ENCODE measurements at regions not wholly inside any gene's neighbourhood (a gene's known extent, or its start where the extent isn't known, plus 50 kb on each side); places are given as distances from the start of the nearest gene placed in this dataset.

DNA sequence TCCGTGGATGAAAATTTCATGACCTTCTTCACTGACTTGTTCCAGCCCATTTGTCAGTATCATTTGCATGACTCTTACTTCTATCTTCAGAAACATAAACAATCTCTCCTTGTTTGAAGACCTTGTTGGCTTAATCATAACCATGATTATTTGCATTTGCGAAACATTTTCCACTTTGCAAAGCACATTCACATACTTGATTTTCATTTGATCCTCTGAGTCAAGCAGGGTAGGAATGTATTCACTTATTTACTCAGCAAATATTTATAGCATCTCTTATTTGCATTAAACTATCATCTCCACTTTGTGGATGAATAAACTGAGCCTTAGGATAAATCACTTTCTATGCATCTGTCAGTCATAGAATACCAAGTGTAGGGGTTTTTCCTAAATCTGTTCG is 343.0 kb upstream of the SGCD start:
- DNase-seq (ENCODE audit: low read depth): no peak

DNA sequence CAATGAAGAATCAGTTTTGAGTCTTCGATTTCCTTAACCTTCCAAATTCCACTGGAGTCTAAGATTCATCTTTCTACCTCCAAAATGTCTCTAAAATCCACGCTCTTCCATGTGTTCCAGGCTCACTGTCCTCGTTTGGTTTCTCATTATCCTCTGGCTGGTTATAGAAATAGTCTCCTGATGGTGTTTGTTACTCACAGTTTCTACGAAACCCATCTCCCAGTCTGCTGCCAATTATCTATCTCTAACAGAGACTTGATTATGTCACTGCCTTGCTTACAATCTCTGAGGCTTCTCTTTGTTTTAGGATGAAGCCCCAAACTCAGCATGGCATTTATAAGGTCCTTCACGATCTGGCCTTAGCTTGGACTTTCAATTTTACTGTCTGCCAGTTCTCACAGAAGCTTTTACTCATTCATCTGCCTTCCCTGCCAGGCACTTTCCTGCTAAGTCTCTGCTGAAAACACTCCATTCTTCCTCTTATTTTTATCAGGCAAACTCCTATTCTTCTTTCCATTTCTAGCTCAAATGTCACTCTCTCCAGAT is 339.6 kb upstream of the SGCD start:
- no peak for DNase-seq (ENCODE audit: low read depth)

DNA sequence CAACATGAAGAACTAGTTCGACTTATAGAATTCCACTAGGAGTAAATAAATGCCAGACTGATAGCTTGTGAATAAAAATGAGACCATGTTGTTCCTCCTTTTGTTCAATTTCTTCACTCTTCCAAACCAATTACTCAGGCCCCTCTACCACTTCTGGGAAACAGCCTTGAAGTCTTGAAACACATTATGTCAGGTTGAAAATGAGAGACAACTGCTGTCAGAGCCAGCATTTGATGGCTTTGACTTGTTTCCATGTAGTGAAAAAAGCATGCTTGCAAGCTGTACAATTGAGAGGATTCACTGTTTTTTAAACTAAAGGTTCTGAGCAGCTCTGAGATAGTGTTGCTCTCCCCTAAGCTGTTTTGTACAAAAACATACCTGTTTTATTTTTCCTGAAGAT is 337.1 kb upstream of the SGCD start:
- no peak for DNase-seq (ENCODE audit: low read depth)

DNA sequence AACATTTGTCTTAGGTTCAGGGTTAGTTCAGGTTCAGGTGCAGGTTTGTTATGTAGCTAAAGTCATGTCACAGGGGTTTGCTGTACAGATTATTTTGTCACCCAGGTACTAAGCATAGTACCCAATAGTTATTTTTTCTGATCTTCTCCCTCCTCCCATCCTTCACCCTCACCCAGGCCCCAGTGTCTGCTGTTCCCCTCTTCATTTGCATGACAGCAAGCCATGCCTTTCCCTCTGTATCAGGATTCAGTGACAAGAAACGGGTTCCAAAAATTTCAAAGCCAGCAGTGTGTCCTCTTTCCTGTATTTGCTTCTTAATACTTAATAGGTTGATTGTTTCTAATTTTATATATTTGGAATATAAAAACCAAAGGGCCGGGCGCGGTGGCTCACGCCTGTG is 330.8 kb upstream of the SGCD start:
- DNase-seq (ENCODE audit: low read depth): no peak

DNA sequence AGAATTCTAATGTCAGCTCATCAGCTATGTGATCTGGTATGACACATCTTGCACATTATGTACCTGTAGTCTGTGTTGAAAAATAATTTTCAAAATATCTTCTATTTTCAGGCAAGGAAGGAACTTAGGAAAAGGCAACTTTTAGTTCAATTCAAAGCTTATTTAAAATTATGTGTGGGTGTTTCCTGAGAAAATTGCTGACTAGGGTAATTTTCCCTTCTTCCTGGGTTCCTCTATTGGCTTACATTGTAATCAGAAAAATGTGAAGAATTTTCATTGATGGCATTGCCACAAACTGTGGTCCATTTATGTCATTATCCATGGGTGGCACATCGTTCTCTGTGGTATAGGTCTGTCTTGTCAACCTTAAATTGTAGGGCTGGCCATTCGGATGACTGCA is 328.7 kb upstream of the SGCD start:
- DNase-seq (ENCODE audit: low read depth): no peak

DNA sequence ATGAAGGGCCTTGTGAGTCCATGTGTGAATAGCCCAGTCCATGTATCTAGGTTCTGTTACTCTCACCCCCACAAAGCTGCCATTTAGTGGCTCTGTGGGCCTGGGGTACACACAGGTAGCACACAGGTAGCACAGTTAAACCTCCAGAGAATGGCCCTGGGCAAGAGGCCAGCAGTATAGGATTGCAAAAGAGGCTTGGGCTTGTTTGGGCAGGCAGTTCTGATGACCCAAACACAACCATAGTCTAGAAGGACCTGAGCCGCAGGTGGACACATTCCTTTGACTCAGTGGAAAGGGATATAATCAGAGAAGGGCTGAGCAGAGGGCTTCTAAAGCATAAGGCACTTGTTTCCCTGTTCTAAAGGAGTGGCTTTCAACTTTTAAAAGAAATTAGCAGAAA is 326.8 kb upstream of the SGCD start:
- no peak for DNase-seq (ENCODE audit: low read depth)

DNA sequence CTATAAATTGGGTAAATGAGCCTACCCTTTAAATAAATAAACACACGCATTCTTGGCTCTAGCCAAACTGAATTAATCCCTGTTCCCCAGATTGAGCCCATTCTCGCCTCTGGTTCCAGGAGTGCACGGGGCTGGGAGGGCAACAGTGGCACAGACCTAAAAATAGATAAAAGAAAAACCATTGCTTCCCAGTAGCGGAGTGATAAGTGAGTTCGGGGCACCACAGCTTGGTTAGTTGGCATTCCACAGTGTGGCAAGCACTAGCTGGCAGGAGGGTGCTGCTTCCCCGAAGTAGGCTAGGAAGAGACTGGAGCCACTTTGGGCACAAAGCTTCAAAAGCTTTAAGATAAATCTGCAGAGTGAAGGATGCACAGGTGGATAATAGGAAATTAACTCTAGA is 322.2 kb upstream of the SGCD start:
- DNase-seq (ENCODE audit: low read depth): no peak

DNA sequence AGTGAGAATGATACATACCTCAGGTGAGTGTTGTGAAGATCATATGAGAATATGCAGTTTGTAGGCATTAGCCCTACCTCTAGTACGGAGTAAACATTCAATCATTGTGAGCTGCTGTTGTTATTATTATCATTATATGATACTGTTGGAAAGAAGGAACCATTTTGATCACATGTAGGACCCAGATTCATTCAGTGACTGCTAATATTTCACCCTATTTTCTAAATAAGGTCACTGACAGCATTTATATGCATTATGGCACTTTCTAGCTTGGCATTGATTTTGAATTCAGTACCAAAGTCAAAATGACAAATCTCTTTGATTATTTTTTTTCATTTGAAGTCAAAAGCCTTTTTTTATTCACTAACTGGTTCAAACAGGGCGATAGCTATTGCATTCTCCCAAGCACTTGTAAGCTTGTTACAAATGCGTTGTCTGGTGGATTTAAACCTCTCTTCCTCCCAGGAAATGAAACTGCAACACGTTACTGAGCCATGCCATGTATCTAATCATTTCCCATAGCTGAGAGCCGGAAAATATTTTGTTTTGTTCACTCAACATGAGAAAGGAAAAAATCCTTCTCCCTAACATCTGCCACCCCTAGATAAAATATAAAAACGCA is 320.8 kb upstream of the SGCD start:
- DNase-seq (ENCODE audit: low read depth): no peak

DNA sequence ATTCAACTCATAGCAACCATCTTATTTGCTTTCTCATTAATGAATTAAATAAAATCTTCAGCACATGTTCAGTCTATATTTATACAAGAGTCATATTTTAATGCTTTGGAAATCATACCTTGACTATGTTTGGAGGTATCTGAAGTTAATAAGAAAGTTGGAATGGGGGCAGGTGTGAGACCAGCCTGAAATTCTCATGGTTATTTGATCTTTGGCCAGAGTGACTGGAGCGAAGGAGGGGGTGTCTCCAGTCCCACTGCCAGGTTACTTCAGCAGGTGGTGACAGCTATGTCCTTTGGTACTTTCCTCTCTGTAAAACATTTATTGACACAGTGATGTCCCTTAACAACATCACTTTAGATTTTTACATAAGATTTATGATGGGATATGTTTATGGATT is 318.1 kb upstream of the SGCD start:
- no peak for DNase-seq (ENCODE audit: low read depth)

DNA sequence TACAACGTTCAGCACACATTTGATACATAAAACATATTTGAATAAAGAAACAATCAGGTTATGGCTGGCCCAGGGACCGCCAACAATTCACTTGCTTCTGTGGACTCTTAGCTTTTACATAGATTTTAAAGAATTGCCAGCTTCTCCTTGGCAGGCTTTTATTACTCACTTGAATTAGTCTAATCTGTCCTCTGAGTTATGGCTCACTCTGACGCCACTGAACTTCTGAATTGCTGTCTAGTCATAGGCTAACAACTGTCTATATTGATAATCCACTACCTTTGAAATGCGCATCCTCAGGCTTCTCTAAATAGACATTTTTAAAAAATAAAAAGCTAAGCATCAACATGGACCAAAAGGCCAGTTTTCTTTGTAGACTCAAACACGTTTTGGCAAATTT is 317.4 kb upstream of the SGCD start:
- no peak for DNase-seq (ENCODE audit: low read depth)

DNA sequence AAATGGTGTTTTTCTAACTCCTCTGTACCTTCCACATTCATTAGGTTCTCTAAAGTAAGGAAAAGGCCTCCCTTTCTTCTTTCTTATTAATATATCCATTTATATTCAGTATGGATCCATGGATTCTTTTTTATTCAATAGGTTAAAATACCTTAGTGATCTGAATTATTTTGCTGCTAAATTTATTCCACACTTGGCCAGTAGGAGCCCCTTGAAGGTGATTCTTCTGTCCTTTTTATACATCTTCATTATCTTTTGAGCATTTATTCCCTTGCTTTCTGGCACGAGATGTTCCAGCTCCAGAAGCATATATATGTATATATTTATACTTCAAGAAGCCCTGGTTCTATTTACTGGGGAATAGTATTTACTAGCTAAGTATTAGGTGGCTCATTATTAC is 311.8 kb upstream of the SGCD start:
- no peak for DNase-seq (ENCODE audit: low read depth)

DNA sequence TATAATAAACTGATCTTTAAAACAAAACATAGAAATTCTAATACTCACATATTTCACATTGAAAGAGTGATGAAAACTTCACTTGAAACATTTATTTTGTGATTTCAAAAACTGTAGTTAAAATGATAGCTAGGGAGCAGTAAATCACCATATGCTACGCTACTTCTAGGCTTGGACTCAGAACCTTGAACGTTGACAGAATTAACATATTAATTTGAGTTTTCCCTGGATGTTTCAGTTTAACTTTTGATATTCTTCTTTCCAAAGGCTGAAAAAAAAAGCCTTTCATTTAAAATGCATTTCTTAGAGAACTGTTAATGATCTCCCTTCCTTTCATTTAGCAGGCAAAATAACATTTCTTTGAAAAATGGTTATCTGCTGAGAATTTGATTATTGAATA is 307.8 kb upstream of the SGCD start:
- DNase-seq (ENCODE audit: low read depth): no peak

DNA sequence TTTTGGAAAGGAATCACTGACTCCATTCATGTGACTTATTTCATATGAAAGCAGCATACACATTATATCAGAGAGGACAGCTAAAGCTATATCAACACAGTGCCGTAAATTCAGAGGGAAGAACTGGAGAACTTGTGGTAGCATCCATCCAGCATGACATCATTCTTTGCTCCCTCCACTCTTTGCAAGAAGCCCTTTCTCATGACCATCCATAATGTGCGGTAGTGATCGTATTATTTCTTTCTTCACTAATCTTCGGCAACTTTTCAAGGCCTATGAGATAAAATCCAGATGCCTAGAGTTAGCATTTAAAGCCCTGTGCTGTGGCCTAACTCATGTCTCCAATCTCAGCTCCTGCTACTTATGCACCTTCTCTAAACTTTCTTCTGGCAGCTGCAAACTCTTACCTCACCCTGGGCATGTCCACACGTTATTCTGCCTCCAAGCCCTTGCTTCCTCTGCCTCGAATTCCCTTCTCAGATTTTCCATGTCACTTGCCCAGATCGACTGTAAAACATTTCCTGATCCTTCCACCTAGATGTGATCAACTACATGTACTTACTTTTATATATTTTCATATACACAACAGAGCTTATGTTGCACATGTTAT is 307.3 kb upstream of the SGCD start:
- DNase-seq (ENCODE audit: low read depth): no peak

DNA sequence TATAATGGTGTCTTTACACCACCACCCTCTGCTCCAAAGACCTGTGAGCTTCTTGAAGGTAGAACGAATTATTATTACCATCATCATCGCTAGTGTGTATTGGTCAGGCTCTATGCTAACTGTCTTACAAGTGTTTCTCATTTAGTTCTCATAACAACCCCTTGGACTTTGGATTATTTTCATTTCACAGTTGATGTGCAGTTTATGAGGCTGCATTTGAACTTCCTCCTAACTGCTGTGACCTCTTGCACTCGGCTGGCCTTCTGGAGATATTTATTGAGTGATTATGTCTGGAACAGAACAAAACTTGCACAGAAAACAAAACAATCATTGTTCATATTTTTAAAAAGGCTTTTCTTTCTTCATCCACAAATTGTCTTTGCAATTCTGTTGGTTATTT is 306.3 kb upstream of the SGCD start:
- no peak for DNase-seq (ENCODE audit: low read depth)

DNA sequence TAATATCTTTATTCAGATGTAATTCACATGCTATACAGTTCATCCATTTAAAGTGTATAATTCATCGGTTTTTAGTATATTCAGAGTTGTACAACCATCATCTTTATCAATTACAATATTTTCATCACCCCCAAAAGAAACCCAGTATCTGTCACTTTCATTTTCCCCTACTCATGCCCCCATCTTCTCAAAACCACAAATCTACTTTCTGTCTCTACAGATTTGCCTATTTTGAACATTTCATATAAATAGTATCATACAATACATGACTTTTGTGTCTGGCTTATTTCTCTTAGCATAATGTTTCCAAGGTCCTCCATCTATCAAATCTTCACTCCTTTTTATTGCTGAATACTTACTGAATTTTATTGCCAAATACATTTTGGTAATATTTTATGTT is 305.1 kb upstream of the SGCD start:
- no peak for DNase-seq (ENCODE audit: low read depth)

DNA sequence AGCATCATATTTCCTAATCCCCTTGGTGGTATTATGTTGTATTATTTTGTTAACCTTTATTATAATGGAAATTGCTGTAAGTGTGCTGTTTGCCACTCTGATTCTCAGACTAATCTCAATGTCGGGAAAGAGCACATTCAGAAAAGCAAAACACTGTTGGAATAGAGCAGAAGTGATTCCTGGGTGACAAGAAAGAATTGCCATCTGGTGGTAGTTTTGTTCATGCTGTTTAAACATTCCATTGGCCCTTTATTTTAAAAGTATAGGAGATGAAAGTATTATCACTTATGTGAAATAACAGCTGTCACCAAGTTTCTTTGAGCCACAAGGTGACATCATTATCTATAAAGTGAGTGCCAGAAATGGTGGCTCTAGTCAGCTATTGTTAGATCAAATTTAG is 301.3 kb upstream of the SGCD start:
- DNase-seq (ENCODE audit: low read depth): no peak

DNA sequence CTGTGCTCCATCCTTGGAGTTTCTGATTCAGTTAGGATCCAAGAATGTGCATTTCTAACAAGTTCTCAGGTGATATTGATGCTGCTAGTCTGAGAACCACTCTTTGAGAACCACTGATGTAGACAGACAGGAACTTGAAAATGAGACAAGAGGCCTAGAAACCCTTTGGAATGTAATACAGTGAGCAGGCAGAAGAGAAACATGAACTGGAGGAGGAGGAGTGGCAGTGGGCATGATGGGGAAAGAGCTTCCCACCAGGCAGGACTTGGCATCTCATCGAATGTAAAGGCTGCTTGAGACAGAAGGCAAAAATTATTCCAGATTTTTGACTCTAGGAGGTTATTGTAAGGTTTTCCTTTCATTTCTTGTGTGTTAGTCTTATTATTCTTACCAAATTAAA is 295.8 kb upstream of the SGCD start:
- no peak for DNase-seq (ENCODE audit: low read depth)

DNA sequence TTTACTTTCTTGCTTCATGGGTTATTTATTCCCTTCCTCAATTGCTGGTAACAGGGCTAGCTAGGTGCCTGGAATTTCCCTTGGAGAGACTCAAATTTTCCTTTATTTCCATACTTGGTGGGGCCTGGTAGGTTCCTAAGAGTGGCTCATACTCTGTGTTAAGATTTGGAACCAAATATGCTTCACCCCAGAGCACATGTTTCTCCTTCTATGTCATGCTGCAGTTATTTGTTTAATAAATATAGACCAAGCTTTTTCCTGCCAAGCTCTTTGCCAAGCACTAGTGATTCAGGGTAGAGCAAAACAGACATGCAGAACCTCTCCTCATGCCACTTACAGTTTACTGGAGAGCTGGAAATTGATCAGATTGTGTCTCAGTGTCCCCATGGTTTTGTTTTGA is 290.3 kb upstream of the SGCD start:
- no peak for DNase-seq (ENCODE audit: low read depth)

DNA sequence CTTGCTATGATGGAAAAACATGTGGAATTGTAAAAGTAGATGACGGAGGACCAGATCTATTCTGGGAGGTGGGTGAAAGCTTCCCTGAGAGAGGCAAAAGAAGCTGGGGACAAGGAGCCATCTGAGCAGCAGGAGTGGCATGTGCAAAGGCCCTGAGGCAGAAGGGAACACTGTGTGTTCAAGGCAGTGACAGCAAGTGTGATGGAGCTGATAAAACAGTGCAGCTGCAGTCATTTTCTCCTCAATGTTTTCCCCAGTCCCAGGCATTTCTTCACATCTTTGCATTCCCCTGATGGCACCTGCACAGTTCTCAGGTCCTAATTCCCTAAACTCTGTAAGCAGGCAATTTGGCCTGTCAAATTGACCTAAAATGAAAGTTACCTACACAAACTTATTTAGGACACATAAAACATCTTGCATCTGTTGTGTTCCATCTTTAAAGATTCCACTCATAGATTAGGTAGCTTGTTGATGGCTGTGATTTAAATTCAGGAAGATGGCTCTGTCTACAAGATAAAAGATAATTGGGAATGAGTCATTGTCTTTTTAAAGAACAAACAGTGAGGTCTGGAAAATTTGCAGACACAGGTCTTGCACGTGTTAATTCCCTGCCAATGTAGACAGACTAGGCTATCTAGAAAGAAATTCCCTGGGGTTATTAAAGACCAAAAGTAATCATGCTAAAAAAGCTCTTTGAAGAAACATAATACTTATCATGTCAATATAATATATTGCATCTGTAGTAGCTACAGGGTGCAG is 289.6 kb upstream of the SGCD start:
- DNase-seq (ENCODE audit: low read depth): no peak

DNA sequence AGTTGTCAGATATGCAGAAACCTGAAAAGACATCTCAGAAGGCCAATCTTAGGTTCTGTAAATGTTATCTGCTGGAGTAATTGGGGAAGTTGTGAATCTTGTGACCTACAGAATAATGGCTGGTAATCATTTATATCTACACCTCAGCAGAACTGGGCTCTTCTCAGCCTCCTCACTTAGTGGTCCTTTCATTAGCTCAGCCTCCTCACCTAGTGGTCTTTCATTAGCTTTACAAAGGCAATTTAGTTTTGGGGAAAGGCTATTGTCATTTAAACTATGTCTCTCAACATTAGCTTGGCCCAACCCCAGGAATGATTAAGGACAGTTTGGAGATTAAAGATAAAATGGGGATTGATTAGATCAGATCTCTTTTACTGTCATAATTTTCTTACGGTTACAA is 284.2 kb upstream of the SGCD start:
- no peak for DNase-seq (ENCODE audit: low read depth)

DNA sequence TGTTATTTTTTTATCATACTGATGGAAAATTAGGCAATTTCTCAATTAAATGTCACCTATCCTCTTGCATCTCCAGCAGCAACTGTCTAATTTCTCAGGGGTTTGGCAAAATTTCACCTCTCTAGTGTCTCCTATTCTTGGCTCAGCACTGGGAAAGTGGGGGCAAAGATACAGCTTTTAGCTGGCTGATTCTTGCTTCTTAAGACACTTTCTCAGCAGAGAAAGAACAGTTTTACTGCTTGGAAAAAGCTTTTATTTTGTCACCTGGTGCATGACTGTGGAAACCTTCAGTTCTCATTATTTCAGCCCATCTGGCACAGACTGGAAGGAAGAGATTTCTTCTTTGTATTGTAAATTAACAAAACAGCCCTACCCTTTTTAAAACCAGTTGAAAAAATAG is 283.6 kb upstream of the SGCD start:
- DNase-seq (ENCODE audit: low read depth): no peak

DNA sequence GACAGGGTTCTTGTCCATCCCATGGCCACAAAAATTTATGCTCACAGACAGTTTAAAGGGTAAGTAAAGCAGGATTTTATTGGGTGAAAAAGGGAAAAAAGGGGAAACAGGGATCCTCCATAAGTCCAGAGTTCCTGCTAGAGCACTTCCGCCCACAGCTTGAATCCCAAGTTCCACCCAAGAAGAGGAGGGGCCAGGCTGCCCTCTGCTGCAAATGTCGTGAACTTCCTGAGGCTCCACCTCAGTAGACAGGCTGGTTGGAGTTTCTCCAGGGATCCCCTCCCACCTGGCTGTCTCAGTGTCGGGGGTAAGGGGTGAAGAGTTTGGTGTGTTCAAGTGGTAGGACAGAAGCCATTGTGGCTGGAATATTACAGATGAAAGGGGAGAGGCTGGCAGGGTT is 275.0 kb upstream of the SGCD start:
- DNase-seq (ENCODE audit: low read depth): no peak

DNA sequence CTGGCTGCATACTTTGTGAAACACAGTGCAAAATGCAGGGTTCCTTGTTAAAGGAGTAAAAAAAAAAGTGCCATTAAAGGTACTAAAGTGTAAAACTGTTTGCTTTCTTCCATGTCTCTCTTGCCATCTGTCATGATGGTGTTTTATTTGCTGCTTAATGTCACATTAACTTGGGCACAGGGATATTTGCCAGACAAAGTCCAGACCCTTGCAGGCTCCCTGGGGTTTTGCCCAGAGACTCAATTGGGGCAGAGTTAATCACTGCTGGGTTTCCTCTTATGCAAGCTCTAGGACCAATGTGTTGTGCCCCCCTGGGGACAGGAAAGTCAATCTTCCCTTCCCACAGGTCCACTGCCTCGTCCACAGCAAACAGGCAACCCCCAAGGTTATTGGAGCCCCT is 274.3 kb upstream of the SGCD start:
- DNase-seq (ENCODE audit: low read depth): no peak

DNA sequence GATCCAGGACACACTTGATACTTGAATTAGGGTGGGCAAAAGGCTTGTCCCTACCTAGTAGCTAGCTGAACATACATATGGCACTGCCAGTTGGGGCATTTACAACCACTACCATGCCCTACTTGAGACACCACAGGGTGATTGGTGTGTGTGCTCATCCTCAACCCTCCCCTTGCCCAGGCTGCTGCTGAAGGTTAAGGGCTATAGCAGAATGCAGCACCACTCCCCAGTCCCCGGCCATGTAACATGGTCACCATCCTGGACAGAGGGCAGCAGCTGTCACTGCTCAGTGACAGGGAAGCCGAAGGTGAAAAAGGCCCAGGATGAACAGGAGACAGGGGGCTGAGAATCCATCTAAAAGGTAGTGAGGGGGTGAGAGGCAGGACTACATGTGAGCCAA is 273.9 kb upstream of the SGCD start:
- no peak for DNase-seq (ENCODE audit: low read depth)
